Liver (tissue), 3 donors: ENCODE measurements at regions not wholly inside any gene's neighbourhood (a gene's known extent, or its start where the extent isn't known, plus 50 kb on each side); places are given as distances from the start of the nearest gene placed in this dataset.

Experiments
- CTCF ChIP-seq: fragments of 150-350 bp; IDR thresholded peaks from 2 replicates; pipeline ENCODE4 v1.5.1; 2017; ENCODE audit warnings: improper control_type of control experiment, low read depth, low read length; ENCODE audit not compliant: missing input control
- SP1 ChIP-seq: IDR thresholded peaks from 2 replicates; pipeline ENCODE4 v1.6.1; 2018; ENCODE audit warnings: antibody characterized with exemption, mild to moderate bottlenecking
- donor health status: healthy.
- donor health status: healthy.

GRCh38 chr3:15887261-15887660, 89.5 kb upstream of the ANKRD28 start:
- no peak for TF ChIP-seq CTCF
- no peak for TF ChIP-seq SP1
